K562 (cell line): ENCODE measurements at regions not wholly inside any gene's neighbourhood (a gene's known extent, or its start where the extent isn't known, plus 50 kb on each side); places are given as distances from the start of the nearest gene placed in this dataset.

Source experiments
- BCOR ChIP-seq: fragments of 450-650 bp; IDR thresholded peaks from 2 replicates; pipeline ENCODE4 v1.6.1; 2016
- CBX8 ChIP-seq: fragments of 200-600 bp; sonication (generic); IDR thresholded peaks from 2 replicates; pipeline ENCODE4 v1.6.1; 2012; ENCODE audit warnings: borderline replicate concordance, mixed run types, low read depth, mild to moderate bottlenecking, moderate library complexity, mixed read lengths, low read length, control low read depth, inconsistent platforms; ENCODE audit not compliant: poor library complexity, severe bottlenecking; ENCODE audit errors: extremely low read depth
- CREM ChIP-seq: IDR thresholded peaks from 2 replicates; pipeline ENCODE4 v1.6.1; 2014; ENCODE audit warnings: antibody characterized with exemption, low read depth
- ETV6 ChIP-seq, 3 experiments: fragments of 150-350 bp in 1 of 3; sonication (generic) in 1 of 3; formaldehyde crosslinking in 1 of 3; IDR thresholded peaks; 2 replicates each; pipeline versions ENCODE4 v1.6.1 to v1.8.0; 2014 to 2022; ENCODE audit warnings: borderline replicate concordance in 2 of 3, low read depth in 2 of 3, antibody characterized with exemption in 1 of 3, low read length in 1 of 3, mild to moderate bottlenecking in 1 of 3, missing genetic modification reagents in 1 of 3
- GTF2A2 ChIP-seq: IDR thresholded peaks from 2 replicates; pipeline ENCODE4 v1.6.1; 2016; ENCODE audit warnings: mild to moderate bottlenecking, missing genetic modification characterization, missing compliant biosample characterization
- GTF3C2 ChIP-seq: IDR thresholded peaks from 3 replicates; pipeline ENCODE4 v1.6.1; 2011; ENCODE audit warnings: borderline replicate concordance, mild to moderate bottlenecking, moderate library complexity; ENCODE audit not compliant: insufficient read length; ENCODE audit errors: extremely low read depth
- MAX ChIP-seq: sonication (generic); formaldehyde crosslinking; IDR thresholded peaks from 2 replicates; pipeline ENCODE4 v1.9.0; 2022; ENCODE audit warnings: mild to moderate bottlenecking, missing genetic modification reagents
- MCM2 ChIP-seq: fragments of 450-650 bp; IDR thresholded peaks from 2 replicates; pipeline ENCODE4 v1.6.1; 2017; ENCODE audit warnings: low read depth, mild to moderate bottlenecking
- MLLT1 ChIP-seq, 2 experiments: fragments of 450-650 bp; IDR thresholded peaks; 2 replicates each; pipeline ENCODE4 v1.6.1; 2016
- PHTF2 ChIP-seq: fragments of 250-450 bp; sonication (Bioruptor Pico); IDR thresholded peaks from 2 replicates; pipeline ENCODE4 v1.5.0; 2021; ENCODE audit warnings: mild to moderate bottlenecking
- PREB ChIP-seq: sonication (generic); formaldehyde crosslinking; IDR thresholded peaks from 2 replicates; pipeline ENCODE4 v1.8.1; 2023; ENCODE audit warnings: mild to moderate bottlenecking, missing genetic modification reagents
- REST ChIP-seq, 2 experiments: fragments of 450-650 bp; formaldehyde crosslinking in 1 of 2; IDR thresholded peaks; 2 replicates each; pipeline versions ENCODE4 v1.4.0 to v1.6.1; 2014 to 2020; ENCODE audit warnings: mild to moderate bottlenecking in 2 of 2, borderline replicate concordance in 1 of 2, low read depth in 1 of 2
- ZNF140 ChIP-seq: fragments of 250-450 bp; sonication (Bioruptor Pico); IDR thresholded peaks from 2 replicates; pipeline ENCODE4 v1.8.0; 2021; ENCODE audit warnings: moderate library complexity, mild to moderate bottlenecking, inconsistent platforms
- ZNF717 ChIP-seq: fragments of 250-450 bp; sonication (Bioruptor Pico); IDR thresholded peaks from 2 replicates; pipeline ENCODE4 v1.5.0; 2021

DNA sequence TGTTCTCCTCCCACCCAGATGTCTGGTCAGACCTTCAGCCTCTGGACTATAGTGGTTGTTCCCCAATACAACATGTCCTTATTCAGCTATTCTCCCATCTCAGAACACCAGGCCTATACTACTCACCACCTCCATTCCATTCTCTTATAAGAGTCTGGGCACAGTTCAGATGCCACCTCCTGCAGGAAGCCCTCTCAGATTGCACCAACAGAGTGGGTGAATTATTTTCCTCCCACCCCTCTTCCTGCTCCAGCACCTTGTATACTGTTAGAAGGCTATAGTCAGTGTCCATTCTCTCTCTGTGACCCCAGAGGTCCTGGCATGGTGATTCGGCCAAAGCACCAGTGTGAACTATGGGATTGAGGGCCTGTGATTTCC is 204.6 kb downstream of the GLI2 start (continued):
- no peak for TF ChIP-seq ZNF140 (CRISPR knock-in tag)
- no peak for TF ChIP-seq PREB (CRISPR knock-in tag)
- no peak for TF ChIP-seq MLLT1 (IDR thresholded peaks at IDR 0.05)
- TF ChIP-seq MAX (CRISPR knock-in tag): no peak
- no peak for TF ChIP-seq PHTF2
- peak; percentile 90 for TF ChIP-seq BCOR
- no peak for TF ChIP-seq ETV6 (IDR thresholded peaks at IDR 0.05; ENCODE audit: borderline replicate concordance in 1 of 2, low read depth in 2 of 2, low read length in 1 of 2)
- TF ChIP-seq ETV6 (CRISPR knock-in tag; IDR thresholded peaks at IDR 0.05; ENCODE audit: borderline replicate concordance): no peak
- TF ChIP-seq ZNF717 (CRISPR knock-in tag): no peak
- TF ChIP-seq GTF2A2 (tag): no peak
- no peak for TF ChIP-seq REST (IDR thresholded peaks at IDR 0.05; ENCODE audit: borderline replicate concordance)
- TF ChIP-seq REST (CRISPR knock-in tag; IDR thresholded peaks at IDR 0.05; ENCODE audit: low read depth): no peak
- no peak for TF ChIP-seq MCM2
- TF ChIP-seq GTF3C2: peak; percentile 45
- no peak for TF ChIP-seq CREM
- no peak for TF ChIP-seq CBX8
